OCI-LY1 (cell line): ENCODE measurements at regions not wholly inside any gene's neighbourhood (a gene's known extent, or its start where the extent isn't known, plus 50 kb on each side); places are given as distances from the start of the nearest gene placed in this dataset.
"Not testable (repeated sequence)": the region's sequence is repeated elsewhere in the genome, so short reads cannot be mapped to it uniquely, and the experiment has no call there.

Experiments
- CTCF ChIP-seq: fragments of 200-600 bp; sonication (generic), shearing (Covaris generic); IDR thresholded peaks from 2 replicates; pipeline ENCODE4 v1.5.1; 2017; ENCODE audit warnings: mild to moderate bottlenecking, antibody characterized with exemption, low read length, moderate library complexity, mixed read lengths
- EZH2 ChIP-seq: fragments of 200-600 bp; sonication (generic), shearing (Covaris generic); IDR thresholded peaks from 2 replicates; pipeline ENCODE4 v1.8.0; 2017; ENCODE audit warnings: borderline replicate concordance, mixed run types, mild to moderate bottlenecking, antibody characterized with exemption, low read length, moderate library complexity, mixed read lengths

GRCh38 chr13:67452526-67452925 lies 222.4 kb upstream of the PCDH9 start:
- TF ChIP-seq CTCF, EZH2: not testable (repeated sequence)
